HepG2 (cell line): ENCODE measurements at regions not wholly inside any gene's neighbourhood (a gene's known extent, or its start where the extent isn't known, plus 50 kb on each side); places are given as distances from the start of the nearest gene placed in this dataset.

Experiments used
- FOXA1 ChIP-seq, 2 experiments: fragments of 450-650 bp in 1 of 2; sonication (generic) in 1 of 2; formaldehyde crosslinking in 1 of 2; IDR thresholded peaks; 2 replicates each; pipeline versions ENCODE4 v1.4.0 to v1.6.1; 2016 to 2020; ENCODE audit warnings: missing genetic modification reagents in 1 of 2
- HDAC1 ChIP-seq: sonication (generic); formaldehyde crosslinking; IDR thresholded peaks from 2 replicates; pipeline ENCODE4 v1.5.1; 2020; ENCODE audit warnings: mild to moderate bottlenecking, missing genetic modification reagents
- HOXA3 ChIP-seq: sonication (generic); formaldehyde crosslinking; IDR thresholded peaks from 2 replicates; pipeline ENCODE4 v1.5.0; 2020; ENCODE audit warnings: missing genetic modification reagents
- IKZF5 ChIP-seq: IDR thresholded peaks from 2 replicates; pipeline ENCODE4 v1.6.1; 2018; ENCODE audit warnings: missing genetic modification reagents, mild to moderate bottlenecking, missing compliant biosample characterization
- NR2F6 ChIP-seq, 2 experiments: IDR thresholded peaks; 2 replicates each; pipeline ENCODE4 v1.6.1; 2016; ENCODE audit warnings: antibody characterized with exemption in 1 of 2, mild to moderate bottlenecking in 1 of 2
- SMAD1 ChIP-seq: sonication (generic); formaldehyde crosslinking; IDR thresholded peaks from 2 replicates; pipeline ENCODE4 v1.4.0; 2020; ENCODE audit warnings: missing genetic modification reagents, low read depth, mild to moderate bottlenecking, borderline replicate concordance
- THAP9 ChIP-seq: sonication (generic); formaldehyde crosslinking; IDR thresholded peaks from 2 replicates; pipeline ENCODE4; 2020; ENCODE audit warnings: missing genetic modification reagents, mild to moderate bottlenecking, borderline replicate concordance
- ZNF607 ChIP-seq: sonication (generic); formaldehyde crosslinking; IDR thresholded peaks from 2 replicates; pipeline ENCODE4 v1.5.1; 2020; ENCODE audit warnings: missing genetic modification reagents, mild to moderate bottlenecking, borderline replicate concordance
- ZNF761 ChIP-seq: sonication (generic); formaldehyde crosslinking; conservative IDR thresholded peaks from 2 replicates; pipeline ENCODE4 v1.4.0; 2020; ENCODE audit warnings: mild to moderate bottlenecking, missing genetic modification reagents
- TF ChIP-seq, protein P1 (sequence below): sonication (generic); formaldehyde crosslinking; IDR thresholded peaks from 2 replicates; pipeline ENCODE4 v1.4.0; 2020; ENCODE audit warnings: missing genetic modification reagents, borderline replicate concordance

- no peak for TF ChIP-seq IKZF5 (CRISPR knock-in tag)
- TF ChIP-seq ZNF607 (CRISPR knock-in tag) = no peak
- TF ChIP-seq SMAD1 (CRISPR knock-in tag) = no peak
- no peak for TF ChIP-seq HDAC1 (CRISPR knock-in tag)
- no peak for TF ChIP-seq FOXA1 (IDR thresholded peaks at IDR 0.05)
- no peak for TF ChIP-seq FOXA1 (CRISPR knock-in tag; IDR thresholded peaks at IDR 0.05)
- no peak for TF ChIP-seq THAP9 (CRISPR knock-in tag)
- no peak for TF ChIP-seq HOXA3 (CRISPR knock-in tag)
- TF ChIP-seq ZNF761 (CRISPR knock-in tag) = no peak
- no peak for TF ChIP-seq NR2F6 (IDR thresholded peaks at IDR 0.05)
- TF ChIP-seq NR2F6 (CRISPR knock-in tag; IDR thresholded peaks at IDR 0.05) = no peak
- TF ChIP-seq, protein P1, sequence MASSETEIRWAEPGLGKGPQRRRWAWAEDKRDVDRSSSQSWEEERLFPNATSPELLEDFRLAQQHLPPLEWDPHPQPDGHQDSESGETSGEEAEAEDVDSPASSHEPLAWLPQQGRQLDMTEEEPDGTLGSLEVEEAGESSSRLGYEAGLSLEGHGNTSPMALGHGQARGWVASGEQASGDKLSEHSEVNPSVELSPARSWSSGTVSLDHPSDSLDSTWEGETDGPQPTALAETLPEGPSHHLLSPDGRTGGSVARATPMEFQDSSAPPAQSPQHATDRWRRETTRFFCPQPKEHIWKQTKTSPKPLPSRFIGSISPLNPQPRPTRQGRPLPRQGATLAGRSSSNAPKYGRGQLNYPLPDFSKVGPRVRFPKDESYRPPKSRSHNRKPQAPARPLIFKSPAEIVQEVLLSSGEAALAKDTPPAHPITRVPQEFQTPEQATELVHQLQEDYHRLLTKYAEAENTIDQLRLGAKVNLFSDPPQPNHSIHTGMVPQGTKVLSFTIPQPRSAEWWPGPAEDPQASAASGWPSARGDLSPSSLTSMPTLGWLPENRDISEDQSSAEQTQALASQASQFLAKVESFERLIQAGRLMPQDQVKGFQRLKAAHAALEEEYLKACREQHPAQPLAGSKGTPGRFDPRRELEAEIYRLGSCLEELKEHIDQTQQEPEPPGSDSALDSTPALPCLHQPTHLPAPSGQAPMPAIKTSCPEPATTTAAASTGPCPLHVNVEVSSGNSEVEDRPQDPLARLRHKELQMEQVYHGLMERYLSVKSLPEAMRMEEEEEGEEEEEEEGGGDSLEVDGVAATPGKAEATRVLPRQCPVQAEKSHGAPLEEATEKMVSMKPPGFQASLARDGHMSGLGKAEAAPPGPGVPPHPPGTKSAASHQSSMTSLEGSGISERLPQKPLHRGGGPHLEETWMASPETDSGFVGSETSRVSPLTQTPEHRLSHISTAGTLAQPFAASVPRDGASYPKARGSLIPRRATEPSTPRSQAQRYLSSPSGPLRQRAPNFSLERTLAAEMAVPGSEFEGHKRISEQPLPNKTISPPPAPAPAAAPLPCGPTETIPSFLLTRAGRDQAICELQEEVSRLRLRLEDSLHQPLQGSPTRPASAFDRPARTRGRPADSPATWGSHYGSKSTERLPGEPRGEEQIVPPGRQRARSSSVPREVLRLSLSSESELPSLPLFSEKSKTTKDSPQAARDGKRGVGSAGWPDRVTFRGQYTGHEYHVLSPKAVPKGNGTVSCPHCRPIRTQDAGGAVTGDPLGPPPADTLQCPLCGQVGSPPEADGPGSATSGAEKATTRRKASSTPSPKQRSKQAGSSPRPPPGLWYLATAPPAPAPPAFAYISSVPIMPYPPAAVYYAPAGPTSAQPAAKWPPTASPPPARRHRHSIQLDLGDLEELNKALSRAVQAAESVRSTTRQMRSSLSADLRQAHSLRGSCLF = no peak
- TF ChIP-seq, all 625 proteins: peak for 0
Observed at GRCh38 chr5:156094001-156094400, 233.0 kb upstream of the SGCD start (continued).
